HG02759 (cell line): ENCODE measurements at regions not wholly inside any gene's neighbourhood (a gene's known extent, or its start where the extent isn't known, plus 50 kb on each side); places are given as distances from the start of the nearest gene placed in this dataset.

Experiments
- ATAC-seq: cut with Tn5 transposase; IDR thresholded peaks from one replicate; pipeline ENCODE4 v1.9.1; 2021; ENCODE audit warnings: mild to moderate bottlenecking, moderate library complexity; ENCODE audit not compliant: unreplicated experiment

- ATAC-seq, result no peak
Measured at GRCh38 chr4:119832776-119833175, 204.2 kb upstream of the PDE5A start.

GRCh38 chr4:119829326-119829725 is 200.7 kb upstream of the PDE5A start:
- no peak for ATAC-seq

- ATAC-seq, result no peak
Measured at GRCh38 chr4:119825696-119826095, 197.1 kb upstream of the PDE5A start.

GRCh38 chr4:119823891-119824290 is 195.3 kb upstream of the PDE5A start:
- no peak for ATAC-seq

- ATAC-seq, result no peak
Measured at GRCh38 chr4:119823045-119823444, 194.4 kb upstream of the PDE5A start.

GRCh38 chr4:119816473-119816872 is 187.9 kb upstream of the PDE5A start:
- no peak for ATAC-seq

- ATAC-seq, result no peak
Measured at GRCh38 chr4:119810001-119810400, 181.4 kb upstream of the PDE5A start.

GRCh38 chr4:119804404-119804803 is 175.8 kb upstream of the PDE5A start:
- ATAC-seq, result no peak

- ATAC-seq, result no peak
Measured at GRCh38 chr4:119797238-119797894, 168.8 kb upstream of the PDE5A start.

- no peak for ATAC-seq
Measured at GRCh38 chr4:119795986-119796578, 167.5 kb upstream of the PDE5A start.

GRCh38 chr4:119794681-119795080 is 166.1 kb upstream of the PDE5A start:
- no peak for ATAC-seq

GRCh38 chr4:119794113-119794512 is 165.5 kb upstream of the PDE5A start:
- no peak for ATAC-seq

GRCh38 chr4:119788349-119789266 is 160.0 kb upstream of the PDE5A start:
- ATAC-seq, result no peak

GRCh38 chr4:119785963-119786362 is 157.4 kb upstream of the PDE5A start:
- ATAC-seq, result no peak

GRCh38 chr4:119783189-119783983 is 154.8 kb upstream of the PDE5A start:
- ATAC-seq, result no peak

- ATAC-seq, result no peak
Measured at GRCh38 chr4:119781044-119781443, 152.4 kb upstream of the PDE5A start.

- ATAC-seq, result no peak
Measured at GRCh38 chr4:119774840-119775239, 146.2 kb upstream of the PDE5A start.

GRCh38 chr4:119765951-119766350 is 137.3 kb upstream of the PDE5A start:
- no peak for ATAC-seq

- ATAC-seq, result no peak
Measured at GRCh38 chr4:119765469-119765868, 136.9 kb upstream of the PDE5A start.

- ATAC-seq, result no peak
Measured at GRCh38 chr4:119763386-119763785, 134.8 kb upstream of the PDE5A start.

- ATAC-seq, result no peak
Measured at GRCh38 chr4:119755599-119755998, 127.0 kb upstream of the PDE5A start.
